Activated CD8-positive, alpha-beta memory T cell treated with anti-CD3 and anti-CD28 coated beads, Interleukin-2, amount 50 U/mL, for 48 hours (primary cell): ENCODE measurements at regions not wholly inside any gene's neighbourhood (a gene's known extent, or its start where the extent isn't known, plus 50 kb on each side); places are given as distances from the start of the nearest gene placed in this dataset.
"Not testable (repeated sequence)": the region's sequence is repeated elsewhere in the genome, so short reads cannot be mapped to it uniquely, and the experiment has no call there.

Experiments used
- DNase-seq: peaks from one replicate; pipeline ENCODE4 v3.0.0-alpha.2; 2020

DNA sequence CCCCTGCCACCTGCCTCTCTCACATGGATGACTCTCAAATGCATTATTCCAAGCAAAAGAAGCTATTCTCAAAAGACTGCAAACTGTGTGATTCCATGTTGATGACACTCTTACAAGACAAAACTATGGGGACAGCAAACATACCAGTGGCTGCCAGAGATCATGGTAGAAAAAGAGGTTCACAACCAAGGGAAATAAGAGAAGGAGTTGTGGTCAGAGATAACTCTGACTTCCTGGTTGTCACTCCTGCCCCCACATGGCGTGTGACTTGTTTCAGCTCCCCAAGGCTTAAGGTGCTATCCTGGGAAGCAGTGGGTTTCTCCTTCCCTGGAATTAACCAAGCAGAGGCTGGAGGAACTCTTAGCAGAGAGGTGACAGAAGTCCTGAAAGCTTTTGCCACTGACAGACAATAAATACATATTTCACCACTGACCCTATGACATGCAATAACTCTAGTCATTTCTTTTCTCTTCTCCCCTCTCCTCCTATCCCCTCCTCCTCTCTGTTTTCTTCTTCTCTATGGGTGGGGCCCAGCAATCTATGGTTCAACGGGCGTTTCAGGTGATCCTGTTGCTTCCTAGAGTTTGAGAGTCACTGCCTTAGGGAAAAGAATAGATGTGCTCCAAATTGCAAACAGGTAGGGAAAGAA, 185.1 kb downstream of the FCRL5 start:
- DNase-seq: no peak

DNA sequence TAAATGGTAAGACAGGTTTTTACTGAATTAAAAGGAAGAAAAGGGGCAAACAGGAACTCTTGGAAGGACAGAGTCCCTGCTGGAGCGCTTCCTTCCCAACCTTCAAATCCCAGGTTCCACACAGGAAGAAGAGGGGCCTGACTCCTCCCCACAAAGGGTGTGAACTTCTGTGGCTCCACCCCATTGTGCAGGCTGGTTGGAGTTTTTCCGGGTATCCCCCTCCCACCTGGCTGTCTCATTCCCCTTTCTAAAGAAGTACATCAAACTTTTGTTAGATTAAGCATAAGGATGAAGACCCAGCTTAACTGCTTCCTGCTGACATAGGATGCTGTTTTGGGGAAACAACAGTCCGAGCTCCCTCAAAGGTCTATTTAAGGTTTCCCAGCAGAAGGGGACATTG, 187.7 kb downstream of the FCRL5 start:
- no peak for DNase-seq

DNA sequence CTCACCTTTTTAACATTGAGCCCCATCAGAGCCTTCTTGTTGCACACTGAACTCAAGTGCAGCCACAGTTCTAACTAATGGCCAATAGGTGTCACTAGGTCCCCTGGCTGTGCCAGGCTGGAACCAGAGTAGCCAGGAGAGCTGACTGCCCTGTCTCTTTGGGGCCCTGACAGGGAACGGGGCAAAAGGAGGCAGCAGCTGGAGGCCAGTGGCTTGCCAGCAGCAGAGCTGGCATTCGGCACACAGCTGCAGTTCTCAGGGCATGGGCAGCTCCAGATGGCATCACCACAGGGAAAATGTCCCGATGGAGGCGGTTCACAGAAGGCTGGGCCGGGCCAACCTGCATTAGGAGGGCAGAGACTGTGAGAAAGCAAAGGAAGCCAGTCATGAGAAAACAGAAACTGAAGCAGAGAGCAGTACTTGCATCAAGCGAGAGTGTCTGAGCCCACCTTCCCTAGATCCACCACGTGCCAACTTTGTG, 188.6 kb downstream of the FCRL5 start:
- no peak for DNase-seq

DNA sequence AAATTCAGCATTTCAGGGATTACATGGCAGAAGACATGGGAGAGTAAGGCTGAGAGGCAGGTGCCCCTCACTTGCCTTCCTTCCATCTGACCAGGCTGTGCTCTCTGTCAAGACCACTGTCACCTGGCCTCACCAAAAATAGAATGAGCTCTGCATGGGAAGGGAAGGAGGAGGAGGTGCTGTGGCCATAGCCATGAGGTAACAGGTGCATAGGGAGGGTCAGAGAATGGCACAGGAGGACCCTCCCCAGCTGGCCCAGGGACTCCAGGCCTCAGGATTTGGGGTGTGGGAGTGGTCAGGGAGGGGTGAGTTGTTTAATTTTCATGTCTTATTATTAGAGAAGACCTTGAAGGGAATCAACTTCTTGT, 192.3 kb downstream of the FCRL5 start:
- DNase-seq: no peak

DNA sequence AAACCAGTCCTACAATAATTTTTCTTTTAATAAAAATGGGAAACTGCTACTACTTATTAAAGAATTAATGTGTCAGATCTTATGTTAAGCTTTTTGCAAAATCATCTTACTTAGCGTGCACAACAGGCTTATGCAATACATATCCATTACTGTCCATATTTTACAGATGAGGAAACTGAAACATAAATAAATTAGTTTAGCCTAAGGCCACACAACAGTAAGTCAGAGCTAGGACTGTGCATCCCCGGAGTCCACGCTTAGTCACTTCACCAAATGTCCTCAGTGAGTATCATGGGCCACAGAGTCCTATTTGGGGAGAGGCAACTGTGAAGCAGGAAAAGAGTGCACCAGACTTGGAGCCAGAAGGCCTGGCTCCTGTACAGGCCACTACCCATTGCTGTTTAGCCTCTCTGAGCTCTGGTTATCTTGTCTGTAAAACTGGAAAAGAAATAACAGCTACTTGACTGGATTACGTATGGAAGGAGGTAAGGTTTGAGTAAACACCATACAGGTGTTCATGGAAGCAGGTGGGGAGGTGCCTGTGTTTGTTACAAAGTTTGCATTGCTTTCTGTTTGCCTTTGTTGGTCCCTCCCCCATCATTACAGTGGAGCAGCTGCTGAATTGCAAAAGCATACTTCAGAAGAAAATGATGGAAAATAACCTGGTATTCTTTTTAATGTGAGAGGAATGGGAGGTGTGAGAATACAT, 192.8 kb downstream of the FCRL5 start:
- DNase-seq: no peak

DNA sequence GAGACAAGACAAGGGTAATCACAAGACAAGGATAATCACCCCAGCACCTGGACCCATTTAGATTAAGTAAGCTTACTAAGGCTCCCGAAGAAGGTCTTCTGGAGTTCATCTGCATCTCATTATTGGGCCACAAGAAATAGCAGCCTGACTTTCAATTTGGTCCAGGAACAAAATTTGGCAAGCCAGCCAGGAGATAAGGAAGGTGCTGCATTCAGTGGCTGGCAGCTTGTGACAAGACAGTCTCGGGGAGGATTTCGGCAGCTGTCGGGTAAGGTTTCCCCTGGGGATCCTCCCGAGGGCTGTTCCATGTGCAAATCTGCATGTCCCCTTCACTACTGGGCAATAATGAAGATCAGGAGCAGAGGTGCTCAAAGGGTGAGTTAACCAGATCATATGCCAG, 195.2 kb downstream of the FCRL5 start:
- no peak for DNase-seq

DNA sequence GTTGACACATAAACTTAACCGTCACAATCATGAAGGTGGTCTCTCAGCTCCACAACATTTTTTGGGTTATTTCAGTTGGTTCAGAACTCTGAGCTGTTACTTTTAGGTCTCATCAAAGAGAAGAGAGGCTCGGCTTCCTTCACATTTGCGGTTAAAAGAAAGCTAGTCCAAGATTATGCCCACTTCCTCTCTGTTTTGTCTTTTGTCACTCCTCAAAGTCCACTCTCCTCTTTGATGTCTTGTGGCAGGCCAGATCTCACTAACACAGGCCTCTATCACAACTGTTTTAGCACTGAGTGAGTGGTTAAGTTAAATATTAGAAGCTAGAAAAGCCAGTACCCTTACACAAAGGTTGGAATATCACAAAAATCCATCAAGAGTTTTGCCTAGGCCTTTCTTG, 195.7 kb downstream of the FCRL5 start:
- no peak for DNase-seq

DNA sequence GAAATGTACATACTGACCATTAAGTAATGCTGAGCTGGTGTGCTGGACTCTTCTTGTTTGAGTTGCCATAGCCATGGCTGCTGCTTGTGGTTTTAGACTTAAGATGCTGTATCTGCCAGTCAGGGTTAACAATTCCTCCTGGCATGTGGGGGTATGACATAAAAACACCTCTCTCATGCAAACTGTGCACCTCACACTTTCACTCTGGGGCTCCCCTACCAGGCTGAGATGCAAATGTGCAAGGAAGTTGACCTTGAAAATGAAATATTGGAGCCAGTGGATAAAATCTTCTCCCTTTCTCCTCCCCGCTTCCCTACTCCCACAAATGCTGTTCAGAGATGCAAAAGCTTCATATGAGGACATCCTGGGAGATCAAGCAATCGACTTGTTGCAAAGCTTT, 198.8 kb downstream of the FCRL5 start:
- no peak for DNase-seq

DNA sequence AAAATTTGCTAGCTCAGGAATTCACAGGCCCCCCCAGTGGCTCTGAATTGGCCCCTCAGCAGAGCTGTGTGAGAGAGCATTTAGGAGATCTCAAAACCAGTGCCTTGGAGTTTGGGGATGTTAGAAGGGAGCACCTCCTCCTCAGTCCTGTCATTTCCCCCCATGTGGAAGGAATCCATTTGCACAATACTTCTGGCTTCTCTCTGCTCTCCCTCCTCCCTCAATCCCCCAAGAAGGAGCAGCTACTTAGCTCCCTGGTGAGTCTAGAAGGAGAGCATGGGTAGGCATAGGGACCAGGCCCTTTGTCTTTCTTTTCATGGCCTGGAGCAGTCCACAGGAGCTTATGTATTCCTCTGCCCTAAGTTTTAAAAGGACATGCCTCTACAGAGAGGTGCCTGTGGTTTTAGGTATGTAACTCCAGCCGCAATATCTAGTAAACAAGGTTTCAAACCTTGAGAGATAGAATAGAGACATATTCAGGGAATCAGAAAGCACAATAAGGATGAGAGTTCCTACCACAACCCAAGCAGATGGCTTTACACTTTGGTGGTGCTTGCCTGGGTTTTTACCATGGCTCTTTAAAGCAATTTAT, 199.4 kb downstream of the FCRL5 start:
- no peak for DNase-seq

DNA sequence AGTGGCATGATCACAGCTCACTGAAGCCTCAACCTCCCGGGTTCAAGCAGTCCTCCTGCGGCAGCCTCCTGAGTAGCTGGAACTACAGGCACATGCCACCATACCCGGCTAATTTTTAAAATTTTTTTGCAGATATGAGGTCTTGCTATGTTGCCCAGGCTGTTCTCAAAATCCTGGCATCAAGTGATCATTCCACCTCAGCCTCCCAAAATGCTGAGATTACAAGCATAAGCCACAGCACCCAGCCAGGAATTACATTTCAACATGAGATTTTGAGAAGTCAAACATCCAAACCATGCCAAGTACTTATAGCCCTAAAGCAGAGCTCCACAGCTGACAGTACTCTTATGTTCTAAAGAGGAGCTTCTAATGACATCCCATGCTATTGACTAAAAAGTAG, 200.1 kb downstream of the FCRL5 start:
- DNase-seq: no peak

DNA sequence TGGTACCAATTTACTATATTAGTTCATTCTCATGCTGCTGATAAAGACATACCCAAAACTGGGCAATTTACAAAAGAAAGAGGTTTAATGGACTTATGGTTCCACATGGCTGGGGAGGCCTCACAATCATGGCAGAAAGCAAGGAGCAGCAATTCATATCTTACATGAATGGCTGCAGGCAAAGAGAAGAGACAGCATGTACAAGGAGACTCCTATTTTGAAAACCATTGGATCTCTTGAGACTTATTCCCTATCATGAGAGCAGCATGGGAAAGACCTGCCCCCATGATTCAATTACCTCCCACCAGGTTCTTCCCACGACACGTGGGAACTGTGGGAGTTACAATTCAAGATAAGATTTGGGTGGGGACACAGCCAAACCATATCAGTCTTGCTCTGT, 200.5 kb downstream of the FCRL5 start:
- DNase-seq: not testable (repeated sequence)

DNA sequence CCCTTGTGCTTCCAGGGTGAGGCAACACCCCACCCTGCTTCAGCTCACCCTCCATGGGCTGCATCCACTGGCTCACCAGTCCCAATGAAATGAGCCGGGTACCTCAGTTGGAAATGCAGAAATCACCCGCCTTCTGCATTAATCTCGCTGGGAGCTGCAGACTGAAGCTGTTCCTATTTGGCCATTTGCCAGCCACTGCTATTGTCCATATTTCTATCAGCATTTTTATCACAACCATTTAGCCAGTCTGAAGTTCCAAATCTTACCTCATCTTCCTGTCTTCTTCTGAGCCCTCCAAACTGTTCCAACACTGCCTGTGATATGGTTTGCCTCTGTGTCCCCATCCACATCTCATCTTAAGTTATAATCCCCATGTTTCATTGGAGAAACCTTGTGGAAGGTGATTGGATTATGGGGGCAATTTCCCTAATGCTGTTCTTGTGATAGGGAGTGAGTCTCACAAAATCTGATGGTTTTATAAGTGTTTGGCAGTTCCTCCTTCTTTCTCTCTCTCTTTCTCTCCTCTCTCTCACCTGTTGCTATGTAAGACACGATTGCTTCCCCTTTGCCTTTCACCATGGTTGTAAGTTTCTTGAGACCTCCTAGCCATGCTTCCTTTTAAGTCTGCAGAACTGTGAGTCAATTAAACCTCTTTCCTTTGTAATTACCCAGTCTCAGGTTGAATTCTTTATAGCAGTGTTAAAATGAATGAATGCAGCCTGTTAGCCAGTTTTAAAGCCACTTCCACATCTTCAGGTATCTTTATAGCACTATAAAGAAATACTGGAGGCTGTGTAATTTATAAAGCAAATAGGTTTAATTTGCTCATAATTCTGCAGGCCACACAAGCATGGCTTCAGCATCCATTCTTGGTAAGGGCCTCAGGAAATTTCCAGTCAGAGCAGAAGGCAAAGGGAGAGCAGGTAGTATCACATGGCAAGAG, 203.5 kb downstream of the FCRL5 start:
- DNase-seq: no peak

DNA sequence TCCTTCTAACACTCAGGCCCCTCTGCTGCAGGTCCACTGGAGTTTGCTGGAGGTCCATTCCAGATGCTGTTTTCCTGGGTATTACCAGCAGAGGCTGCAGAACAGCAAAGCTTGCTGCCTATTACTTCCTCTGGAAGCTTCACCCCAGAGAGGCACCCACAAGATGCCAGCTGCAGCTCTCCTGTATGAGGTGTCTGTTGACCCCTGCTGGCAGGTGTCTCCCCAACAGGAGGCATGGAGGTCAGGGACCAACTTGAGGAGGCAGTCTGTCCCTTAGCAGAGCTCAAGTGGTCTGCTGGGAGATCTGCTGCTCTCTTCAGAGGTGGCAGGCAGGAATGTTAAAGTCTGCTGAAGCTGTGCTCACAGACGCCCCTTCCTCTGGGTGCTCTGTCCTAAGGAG, 204.8 kb downstream of the FCRL5 start:
- no peak for DNase-seq

DNA sequence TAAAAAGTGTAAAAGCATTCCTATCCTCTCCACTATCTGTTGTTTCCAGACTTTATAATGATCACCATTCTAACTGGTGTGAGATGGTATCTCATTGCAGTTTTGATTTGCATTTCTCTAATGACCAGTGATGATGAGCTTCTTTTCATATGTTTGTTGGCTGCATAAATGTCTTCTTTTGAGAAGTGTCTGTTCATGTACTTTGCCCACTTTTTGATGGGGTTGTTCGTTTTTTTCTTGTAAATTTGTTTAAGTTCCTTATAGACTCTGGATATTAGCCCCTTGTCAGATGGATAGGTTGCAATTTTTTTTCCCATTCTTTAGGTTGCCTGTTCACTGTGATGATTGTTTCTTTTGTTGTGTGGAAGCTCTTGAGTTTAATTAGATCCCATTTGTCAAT, 199.6 kb upstream of the ETV3 start:
- DNase-seq: not testable (repeated sequence)

DNA sequence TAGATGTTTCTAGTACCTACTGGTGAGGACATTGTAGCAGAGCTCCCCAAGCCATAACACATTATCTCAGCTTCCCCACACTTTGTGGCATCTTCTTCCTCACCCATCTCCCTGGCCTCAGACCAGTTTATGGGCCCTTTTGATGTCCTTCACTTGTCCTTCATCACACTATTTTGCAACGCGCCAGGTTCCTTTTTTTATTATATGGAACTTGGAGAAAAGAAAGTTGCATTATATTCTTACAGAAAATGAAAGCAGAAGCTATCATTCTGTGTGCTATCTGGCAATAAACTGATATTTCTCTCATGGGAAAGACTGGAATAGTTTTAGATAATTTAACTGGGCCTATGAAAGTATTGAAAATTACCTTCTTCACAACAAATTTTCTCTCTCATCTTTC, 196.9 kb upstream of the ETV3 start:
- DNase-seq: no peak

DNA sequence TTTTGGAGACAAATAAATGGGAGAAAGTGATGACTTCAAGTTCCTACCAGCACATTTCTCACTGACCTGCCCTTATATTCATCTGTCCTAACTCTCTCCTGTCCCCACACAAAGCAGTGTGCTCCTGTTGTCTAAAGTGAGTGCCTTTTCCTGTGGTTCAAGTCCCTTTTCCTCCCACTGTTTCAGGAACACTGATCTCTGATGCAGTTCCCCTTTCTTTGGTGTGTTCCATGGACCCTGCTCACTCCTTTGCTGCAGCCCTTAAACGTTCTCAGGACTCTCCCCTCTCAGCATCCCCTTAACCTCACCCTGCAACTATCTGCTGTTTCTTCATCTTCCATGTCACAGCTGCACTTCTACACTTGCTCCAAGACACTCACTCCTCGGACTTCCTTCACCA, 195.8 kb upstream of the ETV3 start:
- DNase-seq: no peak

DNA sequence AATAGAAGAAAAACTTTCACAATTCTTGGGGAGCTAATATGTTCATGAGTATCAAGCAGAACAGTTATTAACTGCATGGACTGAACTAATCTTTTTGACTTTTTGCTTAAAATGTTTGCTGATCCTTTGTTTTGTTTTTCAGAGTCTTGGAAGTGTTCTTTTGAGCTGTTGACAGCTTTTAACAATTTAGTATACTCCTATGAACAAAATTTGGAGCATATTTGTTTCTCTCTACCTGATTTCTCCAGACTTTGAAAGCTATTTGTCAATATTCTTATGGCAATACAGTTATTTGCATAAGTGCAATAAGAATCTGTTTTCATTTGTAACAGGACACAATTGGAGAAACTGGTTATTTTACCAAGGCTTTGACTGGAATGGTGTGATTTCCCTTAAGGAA, 192.0 kb upstream of the ETV3 start:
- DNase-seq: not testable (repeated sequence)

DNA sequence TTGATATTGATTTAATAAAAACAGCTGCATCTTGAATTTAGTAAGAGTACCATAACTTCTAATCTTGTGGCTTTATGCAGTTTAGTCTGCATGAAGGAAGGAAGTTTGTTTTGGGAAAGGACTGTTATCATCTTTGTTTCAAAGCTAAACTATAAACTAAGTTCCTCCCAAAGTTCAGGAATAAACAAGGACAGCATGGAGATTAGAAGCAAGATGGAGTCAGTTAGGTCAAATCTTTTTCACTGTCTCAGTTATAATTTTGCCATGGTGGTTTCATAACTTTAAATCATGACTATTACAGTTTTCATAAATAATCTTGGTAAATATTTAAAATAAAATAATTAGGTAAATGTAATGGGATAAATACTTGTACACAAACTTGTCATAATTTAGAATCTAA, 189.9 kb upstream of the ETV3 start:
- not testable (repeated sequence) for DNase-seq

DNA sequence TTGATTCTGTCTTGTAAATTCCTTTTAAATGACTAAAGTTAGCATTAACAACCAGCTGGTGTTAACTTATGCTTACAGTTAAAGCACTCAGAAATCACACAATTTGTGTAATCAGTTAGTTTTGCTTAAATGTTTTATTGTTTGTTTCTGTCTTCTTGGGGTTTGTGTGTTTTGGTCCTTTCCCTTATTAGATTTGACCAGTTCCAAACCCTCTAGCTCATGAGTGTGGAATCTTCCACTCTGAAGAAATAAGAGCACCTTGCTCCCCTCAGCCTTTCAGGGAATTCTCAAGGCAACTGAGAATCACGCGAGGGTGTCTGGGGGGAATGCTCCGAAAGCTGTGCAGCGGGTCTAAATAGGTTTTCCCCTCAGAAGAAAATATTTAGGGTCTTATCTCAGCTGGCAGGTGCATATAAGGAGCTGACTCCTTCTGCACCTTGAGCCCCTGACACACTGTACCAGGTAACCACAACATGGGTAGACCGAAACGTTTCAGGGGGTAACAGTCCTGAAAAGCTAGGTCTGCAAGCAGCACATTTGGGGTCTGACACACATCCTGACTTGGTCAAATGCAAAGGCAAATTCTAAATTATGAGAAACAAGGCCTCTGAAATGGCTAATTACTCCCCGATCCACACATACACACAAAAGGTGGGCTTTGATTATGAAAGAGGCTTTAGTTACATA, 188.1 kb upstream of the ETV3 start:
- no peak for DNase-seq

DNA sequence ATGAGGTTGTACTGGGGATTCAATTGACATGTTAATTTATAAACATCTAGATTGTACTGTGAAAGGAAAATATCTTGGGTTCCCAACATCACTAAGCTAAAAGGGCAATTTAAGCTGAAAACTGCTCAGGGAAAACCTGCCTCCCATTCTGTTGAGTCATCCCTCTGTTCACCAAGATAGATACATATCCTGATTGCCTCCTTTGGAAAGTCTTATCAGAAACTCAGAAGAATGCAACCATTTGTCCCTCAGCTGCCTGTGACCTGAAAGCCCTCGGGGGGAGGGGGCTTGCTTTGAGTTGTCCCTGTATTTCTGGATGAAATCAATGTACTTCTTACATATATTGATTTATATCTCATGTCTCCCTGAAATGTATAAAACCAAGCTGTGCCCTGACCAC, 187.0 kb upstream of the ETV3 start:
- DNase-seq: no peak

DNA sequence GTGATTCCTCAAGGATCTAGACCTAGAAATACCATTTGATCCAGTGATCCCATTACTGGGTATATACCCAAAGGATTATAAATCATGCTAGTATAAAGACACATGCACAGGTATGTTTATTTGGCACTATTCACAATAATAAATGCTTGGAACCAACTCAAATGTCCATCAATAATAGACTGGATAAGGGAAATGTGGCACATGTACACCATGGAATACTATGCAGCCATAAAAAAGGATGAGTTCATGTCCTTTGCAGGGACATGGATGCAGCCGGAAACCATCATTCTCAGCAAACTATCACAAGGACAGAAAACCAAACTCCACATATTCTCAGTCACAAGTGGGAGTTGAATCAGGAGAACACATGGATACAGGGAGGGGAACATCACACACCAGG, 183.8 kb upstream of the ETV3 start:
- DNase-seq: not testable (repeated sequence)

DNA sequence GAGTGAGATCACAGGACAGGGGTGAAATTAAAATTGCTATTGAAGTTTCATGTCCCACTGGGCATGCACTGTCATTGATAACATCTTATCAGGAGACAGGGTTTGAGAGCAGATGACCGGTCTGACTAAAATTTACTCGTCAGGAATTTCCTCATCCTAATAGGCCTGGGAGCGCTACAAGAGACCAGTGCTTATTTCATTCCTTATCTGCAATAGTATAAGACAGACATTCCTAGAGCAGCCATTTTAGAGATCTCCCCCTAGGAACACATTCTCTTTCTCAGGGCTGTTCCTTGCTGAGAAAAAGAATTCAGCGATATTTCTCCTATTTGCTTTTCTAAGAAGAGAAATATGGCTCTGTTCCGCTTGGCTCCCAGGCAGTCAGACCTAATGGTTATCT, 181.4 kb upstream of the ETV3 start:
- no peak for DNase-seq

DNA sequence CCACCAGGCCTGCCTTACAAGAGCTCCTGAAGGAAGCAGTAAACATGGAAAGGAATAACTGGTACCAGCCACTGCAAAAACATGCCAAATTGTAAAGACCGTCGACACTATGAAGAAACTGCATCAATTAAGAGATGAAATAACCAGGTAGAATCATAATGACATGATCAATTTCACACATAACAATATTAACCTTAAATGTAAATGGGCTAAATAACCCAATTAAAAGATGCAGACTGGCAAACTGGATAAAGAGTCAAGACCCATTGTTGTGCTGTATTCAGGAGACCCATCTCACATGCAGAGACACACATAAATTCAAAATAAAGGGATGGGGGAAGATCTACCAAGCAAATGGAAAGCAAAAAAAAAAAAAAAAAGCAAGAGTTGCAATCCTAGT, 179.0 kb upstream of the ETV3 start:
- DNase-seq: not testable (repeated sequence)
